Kidney (tissue), 13 donors: ENCODE measurements at regions not wholly inside any gene's neighbourhood (a gene's known extent, or its start where the extent isn't known, plus 50 kb on each side); places are given as distances from the start of the nearest gene placed in this dataset.

Experiments used
- DNase-seq, 5 donors: peaks; one replicate each; pipeline ENCODE4 v3.0.0-alpha.2; 2013 to 2020
- FAIRE-seq: peaks from 2 replicates; lab custom pipeline; 2012; peaks lifted over from hg19 to GRCh38; lab: Jason Lieb, UNC
- H3K27ac ChIP-seq, 2 donors: one replicate each; pipeline ENCODE4 v1.7.0; 2013; ENCODE audit warnings: low read depth in 2 of 2, low read length in 2 of 2, inconsistent platforms in 1 of 2
- H3K27me3 ChIP-seq: one replicate; pipeline ENCODE4 v1.7.1; 2013; ENCODE audit warnings: low read length, inconsistent platforms; ENCODE audit not compliant: control insufficient read depth, insufficient read depth
- H3K36me3 ChIP-seq, 3 donors: one replicate each; pipeline versions ENCODE4 v1.7.0 to v1.7.1; 2013; ENCODE audit warnings: low read length in 3 of 3, control low read depth in 1 of 3, inconsistent platforms in 1 of 3; ENCODE audit not compliant: insufficient read depth in 3 of 3, control insufficient read depth in 2 of 3
- H3K4me1 ChIP-seq, 3 donors: one replicate each; pipeline versions ENCODE4 v1.7.0 to v1.7.1; 2013; ENCODE audit warnings: low read length in 3 of 3, inconsistent platforms in 1 of 3, low read depth in 1 of 3; ENCODE audit not compliant: control insufficient read depth in 2 of 3, insufficient read depth in 2 of 3
- H3K4me3 ChIP-seq, 3 donors: one replicate each; pipeline versions ENCODE4 v1.7.0 to v1.8.1; 2013; ENCODE audit warnings: low read length in 3 of 3, control low read depth in 1 of 3, inconsistent platforms in 1 of 3
- H3K9ac ChIP-seq, 3 donors: one replicate each; pipeline versions ENCODE4 v1.7.0 to v1.7.1; 2013; ENCODE audit warnings: low read length in 3 of 3, control low read depth in 1 of 3, inconsistent platforms in 1 of 3
- H3K9me3 ChIP-seq, 3 donors: one replicate each; pipeline versions ENCODE4 v1.7.0 to v1.7.1; 2013; ENCODE audit warnings: low read length in 3 of 3, control low read depth in 1 of 3, inconsistent platforms in 1 of 3; ENCODE audit not compliant: control insufficient read depth in 2 of 3, insufficient read depth in 1 of 3
- intact Hi-C: fragments of 100-400 bp; cut with DNase I; formaldehyde crosslinking; loops from one replicate; pipeline ENCODE4 v1.11.1; 2022
- TF ChIP-seq, protein P1 (sequence below): IDR thresholded peaks from 3 replicates; pipeline ENCODE4 v1.5.1; 2012; ENCODE audit warnings: mild to moderate bottlenecking, moderate library complexity, borderline replicate concordance; ENCODE audit not compliant: insufficient read depth; ENCODE audit errors: extremely low read depth
- donor health status: control.
- donor health status: control.
- donor health status: control.
- donor health status: control.
- donor health status: control.
- donor health status: DM: yes; HTN: yes; CAD: no.
- donor health status: Normal renal cell carcinoma (clear cell type).

GRCh38 chr11:127392575-127392974 lies 392.0 kb upstream of the KIRREL3 start:
- Histone ChIP-seq H3K27me3 (no peaks in the 10 kb centered on the region), H3K9me3 (no peaks in the 10 kb centered on the region), H3K36me3 (no peaks in the 10 kb centered on the region), H3K27ac (no peak overlapping the region), H3K4me3 (no peak overlapping the region), H3K9ac (no peak overlapping the region), H3K4me1 (no peaks in the 10 kb centered on the region)
- no peak for FAIRE-seq
- intact Hi-C loops = no loop called here
- no peak for DNase-seq
- TF ChIP-seq, protein P1, sequence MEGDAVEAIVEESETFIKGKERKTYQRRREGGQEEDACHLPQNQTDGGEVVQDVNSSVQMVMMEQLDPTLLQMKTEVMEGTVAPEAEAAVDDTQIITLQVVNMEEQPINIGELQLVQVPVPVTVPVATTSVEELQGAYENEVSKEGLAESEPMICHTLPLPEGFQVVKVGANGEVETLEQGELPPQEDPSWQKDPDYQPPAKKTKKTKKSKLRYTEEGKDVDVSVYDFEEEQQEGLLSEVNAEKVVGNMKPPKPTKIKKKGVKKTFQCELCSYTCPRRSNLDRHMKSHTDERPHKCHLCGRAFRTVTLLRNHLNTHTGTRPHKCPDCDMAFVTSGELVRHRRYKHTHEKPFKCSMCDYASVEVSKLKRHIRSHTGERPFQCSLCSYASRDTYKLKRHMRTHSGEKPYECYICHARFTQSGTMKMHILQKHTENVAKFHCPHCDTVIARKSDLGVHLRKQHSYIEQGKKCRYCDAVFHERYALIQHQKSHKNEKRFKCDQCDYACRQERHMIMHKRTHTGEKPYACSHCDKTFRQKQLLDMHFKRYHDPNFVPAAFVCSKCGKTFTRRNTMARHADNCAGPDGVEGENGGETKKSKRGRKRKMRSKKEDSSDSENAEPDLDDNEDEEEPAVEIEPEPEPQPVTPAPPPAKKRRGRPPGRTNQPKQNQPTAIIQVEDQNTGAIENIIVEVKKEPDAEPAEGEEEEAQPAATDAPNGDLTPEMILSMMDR = no peak

- TF ChIP-seq, protein P1 = no peak
- H3K9ac ChIP-seq = no peak overlapping the region
- no peaks in the 10 kb centered on the region for H3K9me3 ChIP-seq
- FAIRE-seq (no peak), DNase-seq (peak in 1 of 5 donors; percentile 5)
- H3K27me3 ChIP-seq = no peaks in the 10 kb centered on the region
- intact Hi-C loops = no loop called here
- no peak overlapping the region for H3K4me3 ChIP-seq
- H3K4me1 ChIP-seq = no peaks in the 10 kb centered on the region
- H3K36me3 ChIP-seq = no peaks in the 10 kb centered on the region
- H3K27ac ChIP-seq = no peak overlapping the region
Measured at GRCh38 chr11:127390465-127390864, 389.9 kb upstream of the KIRREL3 start.

- Histone ChIP-seq H3K9me3 (no peaks in the 10 kb centered on the region), H3K27ac (no peak overlapping the region), H3K4me1 (no peaks in the 10 kb centered on the region), H3K4me3 (no peak overlapping the region), H3K27me3 (no peaks in the 10 kb centered on the region), H3K36me3 (no peaks in the 10 kb centered on the region), H3K9ac (no peak overlapping the region)
- TF ChIP-seq, protein P1 = no peak
- intact Hi-C loops = no loop called here
- DNase-seq = no peak
- no peak for FAIRE-seq
Measured at GRCh38 chr11:127385071-127385470, 384.5 kb upstream of the KIRREL3 start.

DNA sequence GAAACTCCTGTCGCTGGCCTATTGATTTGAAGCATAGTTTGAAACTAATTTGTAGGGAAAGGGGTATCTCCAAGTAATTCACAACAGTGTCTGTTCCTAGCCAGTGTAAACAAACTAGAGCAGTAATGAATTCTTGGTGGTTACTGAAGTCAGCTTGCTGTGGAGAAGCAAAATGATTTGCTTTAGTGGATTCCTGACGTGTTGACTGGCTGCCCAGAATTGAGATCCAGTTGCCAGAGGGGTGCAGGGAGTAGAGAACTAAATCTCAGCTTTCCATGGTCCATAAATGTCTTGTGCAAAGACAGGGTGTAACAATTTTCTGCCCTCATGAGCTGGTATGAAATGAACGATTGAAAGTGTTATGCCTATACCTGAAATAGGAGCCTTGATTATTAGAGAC lies 382.5 kb upstream of the KIRREL3 start:
- Histone ChIP-seq H3K27me3 (no peaks in the 10 kb centered on the region), H3K9me3 (no peaks in the 10 kb centered on the region), H3K9ac (no peak overlapping the region), H3K4me3 (no peak overlapping the region), H3K36me3 (no peaks in the 10 kb centered on the region), H3K4me1 (no peaks in the 10 kb centered on the region), H3K27ac (no peak overlapping the region)
- DNase-seq (peak in 1 of 5 donors; percentile 21), FAIRE-seq (no peak)
- intact Hi-C loops = no loop called here
- TF ChIP-seq, protein P1 = no peak
